Heart left ventricle (tissue), 13 donors: ENCODE measurements at regions not wholly inside any gene's neighbourhood (a gene's known extent, or its start where the extent isn't known, plus 50 kb on each side); places are given as distances from the start of the nearest gene placed in this dataset.

Experiments
- POLR2A ChIP-seq, 2 donors: fragments of 450-650 bp; IDR thresholded peaks; one replicate each; pipeline ENCODE4 v1.6.1; 2017; ENCODE audit warnings: antibody characterized with exemption in 2 of 2, mild to moderate bottlenecking in 2 of 2, moderate library complexity in 2 of 2
- TF ChIP-seq, protein P1 (sequence below), 12 donors: fragments of 200-600 bp; sonication (generic) in 4 of 12; IDR thresholded peaks; one replicate each; pipeline versions ENCODE4 v1.5.0 to v1.8.0; 2018 to 2022; ENCODE audit warnings: antibody characterized with exemption in 12 of 12, mild to moderate bottlenecking in 5 of 12
- donor health status: ischemic (EF 13 %, LVEDD 7.1; RV severe dilation, severe dysfunction).
- donor health status: DM: no; HTN: yes; CAD: no.
- donor health status: DM: no; HTN: no; CAD: no.
- donor health status: ischemic (EF 25% LVEDD 6.9; RV normal size, moderate dysfunction).
- donor health status: ischemic (EF 25% LVEDD 5.7; RV mildly dilated, moderate dysfunction).
- donor health status: ischemic (EF 35%, LVEDD 5.7; RV mildly dilated, moderate dysfunction).
- donor health status: nonischemic (EF 11% LVEDD 7.7; RV severe dilation, severe dysfunction).
- donor health status: DM: yes; HTN: yes; CAD: no.
- donor health status: PGD.
- donor health status: ischemic (EF 29% LVEDD 5.4; RV normal size, mild dysfunction).
- donor health status: nonischemic (EF 23%, LVEDD 6.1; RV moderate dilation, normal function).

GRCh38 chr2:40513201-40513600 lies 61.3 kb upstream of the SLC8A1 start:
- TF ChIP-seq, protein P1, sequence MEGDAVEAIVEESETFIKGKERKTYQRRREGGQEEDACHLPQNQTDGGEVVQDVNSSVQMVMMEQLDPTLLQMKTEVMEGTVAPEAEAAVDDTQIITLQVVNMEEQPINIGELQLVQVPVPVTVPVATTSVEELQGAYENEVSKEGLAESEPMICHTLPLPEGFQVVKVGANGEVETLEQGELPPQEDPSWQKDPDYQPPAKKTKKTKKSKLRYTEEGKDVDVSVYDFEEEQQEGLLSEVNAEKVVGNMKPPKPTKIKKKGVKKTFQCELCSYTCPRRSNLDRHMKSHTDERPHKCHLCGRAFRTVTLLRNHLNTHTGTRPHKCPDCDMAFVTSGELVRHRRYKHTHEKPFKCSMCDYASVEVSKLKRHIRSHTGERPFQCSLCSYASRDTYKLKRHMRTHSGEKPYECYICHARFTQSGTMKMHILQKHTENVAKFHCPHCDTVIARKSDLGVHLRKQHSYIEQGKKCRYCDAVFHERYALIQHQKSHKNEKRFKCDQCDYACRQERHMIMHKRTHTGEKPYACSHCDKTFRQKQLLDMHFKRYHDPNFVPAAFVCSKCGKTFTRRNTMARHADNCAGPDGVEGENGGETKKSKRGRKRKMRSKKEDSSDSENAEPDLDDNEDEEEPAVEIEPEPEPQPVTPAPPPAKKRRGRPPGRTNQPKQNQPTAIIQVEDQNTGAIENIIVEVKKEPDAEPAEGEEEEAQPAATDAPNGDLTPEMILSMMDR (IDR thresholded peaks at IDR 0.05) = no peak
- TF ChIP-seq POLR2A (IDR thresholded peaks at IDR 0.05) = no peak
